GM23248 (cell line): ENCODE measurements at regions not wholly inside any gene's neighbourhood (a gene's known extent, or its start where the extent isn't known, plus 50 kb on each side); places are given as distances from the start of the nearest gene placed in this dataset.

Source experiments
- EZH2 ChIP-seq: fragments of 200-600 bp; sonication (generic); IDR thresholded peaks from 2 replicates; pipeline ENCODE4 v1.6.1; 2018; ENCODE audit warnings: antibody characterized with exemption, mild to moderate bottlenecking; ENCODE audit not compliant: insufficient read depth, poor library complexity, severe bottlenecking
- EZH2phosphoT487 ChIP-seq: fragments of 200-600 bp; sonication (generic); IDR thresholded peaks from 2 replicates; pipeline ENCODE4 v1.6.1; 2018; ENCODE audit warnings: antibody characterized with exemption, moderate library complexity, mild to moderate bottlenecking, low read depth; ENCODE audit not compliant: insufficient read depth

DNA sequence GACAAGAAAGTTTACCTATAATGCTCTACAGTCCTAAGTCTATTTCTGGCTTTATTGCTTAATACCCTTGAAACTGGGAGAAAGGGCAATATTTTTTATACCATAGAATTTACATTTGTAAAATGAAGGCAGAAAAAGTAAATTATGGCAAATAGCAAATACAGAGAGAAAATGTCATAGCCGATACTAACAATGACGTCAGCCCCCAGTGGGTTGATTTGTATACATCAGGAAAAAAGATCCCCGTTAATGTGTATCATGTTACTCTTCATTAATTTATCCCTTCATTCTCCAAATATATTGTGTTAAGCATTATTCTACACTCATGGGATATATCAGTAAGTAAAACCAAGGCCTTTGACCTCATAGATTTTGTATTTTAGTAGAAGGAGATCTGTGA is 445.1 kb upstream of the SYT1 start:
- TF ChIP-seq EZH2 = no peak
- no peak for TF ChIP-seq EZH2phosphoT487
